Thyroid gland (tissue), 4 donors: ENCODE measurements at regions not wholly inside any gene's neighbourhood (a gene's known extent, or its start where the extent isn't known, plus 50 kb on each side); places are given as distances from the start of the nearest gene placed in this dataset.

Source experiments
- POLR2A ChIP-seq, 2 donors: fragments of 450-650 bp; IDR thresholded peaks; one replicate each; pipeline ENCODE4 v1.6.1; 2017; ENCODE audit warnings: antibody characterized with exemption in 2 of 2, mild to moderate bottlenecking in 2 of 2, moderate library complexity in 1 of 2
- TF ChIP-seq, protein P1 (sequence below), 6 experiments: fragments of 200-600 bp in 3 of 6; fragments of 450-650 bp in 3 of 6; sonication (generic) in 3 of 6; IDR thresholded peaks; one replicate each; pipeline ENCODE4 v1.5.1; 2016 to 2019; ENCODE audit warnings: antibody characterized with exemption in 6 of 6, mild to moderate bottlenecking in 2 of 6, inconsistent platforms in 1 of 6, moderate library complexity in 1 of 6

DNA sequence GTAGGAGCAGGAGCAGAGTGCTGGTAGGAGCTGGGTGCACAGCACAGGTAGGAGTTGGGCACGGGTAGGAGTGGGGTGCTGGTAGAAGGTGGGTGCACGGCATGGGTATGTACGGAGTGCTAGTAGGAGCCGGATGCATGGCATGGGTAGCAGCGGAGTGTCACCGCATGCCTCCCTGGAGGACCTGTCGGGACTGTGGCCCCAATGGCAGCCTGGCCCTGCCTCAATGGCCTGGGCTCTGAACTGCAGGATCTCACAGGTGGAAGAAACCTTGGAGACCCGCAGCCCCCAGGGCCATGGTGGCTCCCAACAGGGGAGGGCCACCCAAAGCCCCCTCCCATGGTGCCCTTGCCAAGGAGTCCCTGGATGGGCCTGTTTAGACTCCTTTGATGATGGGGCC is 1146.0 kb downstream of the UQCRFS1 start:
- TF ChIP-seq, protein P1, sequence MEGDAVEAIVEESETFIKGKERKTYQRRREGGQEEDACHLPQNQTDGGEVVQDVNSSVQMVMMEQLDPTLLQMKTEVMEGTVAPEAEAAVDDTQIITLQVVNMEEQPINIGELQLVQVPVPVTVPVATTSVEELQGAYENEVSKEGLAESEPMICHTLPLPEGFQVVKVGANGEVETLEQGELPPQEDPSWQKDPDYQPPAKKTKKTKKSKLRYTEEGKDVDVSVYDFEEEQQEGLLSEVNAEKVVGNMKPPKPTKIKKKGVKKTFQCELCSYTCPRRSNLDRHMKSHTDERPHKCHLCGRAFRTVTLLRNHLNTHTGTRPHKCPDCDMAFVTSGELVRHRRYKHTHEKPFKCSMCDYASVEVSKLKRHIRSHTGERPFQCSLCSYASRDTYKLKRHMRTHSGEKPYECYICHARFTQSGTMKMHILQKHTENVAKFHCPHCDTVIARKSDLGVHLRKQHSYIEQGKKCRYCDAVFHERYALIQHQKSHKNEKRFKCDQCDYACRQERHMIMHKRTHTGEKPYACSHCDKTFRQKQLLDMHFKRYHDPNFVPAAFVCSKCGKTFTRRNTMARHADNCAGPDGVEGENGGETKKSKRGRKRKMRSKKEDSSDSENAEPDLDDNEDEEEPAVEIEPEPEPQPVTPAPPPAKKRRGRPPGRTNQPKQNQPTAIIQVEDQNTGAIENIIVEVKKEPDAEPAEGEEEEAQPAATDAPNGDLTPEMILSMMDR (IDR thresholded peaks at IDR 0.05): no peak
- TF ChIP-seq POLR2A (IDR thresholded peaks at IDR 0.05): no peak
